ENCODE measurements at regions not wholly inside any gene's neighbourhood (a gene's known extent, or its start where the extent isn't known, plus 50 kb on each side); places are given as distances from the start of the nearest gene placed in this dataset.

DNA sequence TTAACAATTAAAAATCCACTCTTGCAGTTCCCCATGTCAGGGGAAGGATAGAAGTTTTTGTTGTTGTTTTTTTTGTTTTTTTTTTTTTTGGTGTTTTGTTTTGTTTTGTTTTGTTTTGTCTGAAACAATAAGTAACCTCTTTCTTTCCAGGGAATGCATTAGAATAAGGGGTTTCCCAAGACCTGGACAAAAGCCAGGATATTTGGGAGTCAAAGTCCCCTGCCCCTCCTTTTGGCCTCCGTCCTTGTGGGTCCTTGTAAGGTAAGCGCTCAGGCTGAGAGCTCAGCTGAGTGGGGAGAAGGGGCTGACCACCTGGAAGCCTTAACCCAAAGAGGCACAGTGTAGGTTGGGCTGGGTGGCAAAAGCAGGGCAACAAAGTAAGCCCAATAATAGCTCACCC is 515.4 kb downstream of the SOX6 start:
- no peak for TF ChIP-seq CTCF (conservative IDR thresholded peaks at IDR 0.05; ENCODE audit: low read depth, low read length)
- TF ChIP-seq EZH2 (IDR thresholded peaks at IDR 0.05; ENCODE audit: borderline replicate concordance, low read depth, low read length, poor library complexity, severe bottlenecking) = no peak
